OCI-LY3 (cell line): ENCODE measurements at regions not wholly inside any gene's neighbourhood (a gene's known extent, or its start where the extent isn't known, plus 50 kb on each side); places are given as distances from the start of the nearest gene placed in this dataset.

Experiments used
- H2AFZ ChIP-seq: fragments of 200-600, 300-600 bp; shearing (Covaris generic); 2 replicates; pipeline ENCODE4 v1.6.0; 2014; ENCODE audit warnings: antibody characterized with exemption, low read depth, low read length
- H3K27ac ChIP-seq: fragments of 200-600, 300-600 bp; sonication (generic); 2 replicates; pipeline ENCODE4 v1.5.1; 2014; ENCODE audit warnings: mild to moderate bottlenecking, low read length, moderate library complexity, mixed read lengths
- H3K27me3 ChIP-seq: fragments of 200-600, 300-600 bp; sonication (generic); 2 replicates; pipeline ENCODE4 v1.6.1; 2014; ENCODE audit warnings: low read depth, low read length, mixed read lengths
- H3K36me3 ChIP-seq: fragments of 200-600, 300-600 bp; sonication (generic); replicated peaks from 2 replicates; pipeline ENCODE3; 2014; ENCODE audit warnings: low read depth, low read length, mixed read lengths
- H3K4me1 ChIP-seq: fragments of 300-600, 200-600 bp; sonication (generic); 2 replicates; pipeline ENCODE4 v1.6.1; 2014; ENCODE audit warnings: low read length, mixed read lengths
- H3K4me2 ChIP-seq: fragments of 200-600, 300-600 bp; sonication (generic); 2 replicates; pipeline ENCODE4 v1.6.1; 2014; ENCODE audit warnings: low read length, mixed read lengths
- H3K4me3 ChIP-seq: fragments of 300-600, 200-600 bp; sonication (generic); 2 replicates; pipeline ENCODE4 v1.5.1; 2014; ENCODE audit warnings: antibody characterized with exemption, mild to moderate bottlenecking, low read length, moderate library complexity
- H3K79me2 ChIP-seq: fragments of 300-600, 200-600 bp; shearing (Covaris generic); 2 replicates; pipeline ENCODE4 v1.6.1; 2014; ENCODE audit warnings: mild to moderate bottlenecking, low read length, mixed read lengths
- H3K9ac ChIP-seq: fragments of 300-600, 200-600 bp; shearing (Covaris generic); 2 replicates; pipeline ENCODE4 v1.6.0; 2014; ENCODE audit warnings: mild to moderate bottlenecking, low read length, moderate library complexity
- H3K9me3 ChIP-seq: fragments of 200-600, 300-600 bp; shearing (Covaris generic); 2 replicates; pipeline ENCODE4 v1.6.1; 2014; ENCODE audit warnings: low read length, mixed read lengths; ENCODE audit not compliant: insufficient read depth
- H4K20me1 ChIP-seq: fragments of 200-600, 300-600 bp; sonication (generic); 2 replicates; pipeline ENCODE4 v1.6.1; 2016; ENCODE audit warnings: low read length, mixed read lengths; ENCODE audit not compliant: insufficient read depth
- CTCF ChIP-seq: fragments of 200-600, 300-600 bp; sonication (generic); IDR thresholded peaks from 2 replicates; pipeline ENCODE4 v1.5.1; 2014; ENCODE audit warnings: antibody characterized with exemption, low read length, low read depth
- EZH2phosphoT487 ChIP-seq: fragments of 200-600 bp; shearing (Covaris generic); IDR thresholded peaks from 2 replicates; pipeline ENCODE4 v1.6.1; 2018; ENCODE audit warnings: antibody characterized with exemption, mixed run types, low read depth

- Histone ChIP-seq H3K9me3 (no peaks in the 10 kb centered on the region), H4K20me1 (no peaks in the 10 kb centered on the region), H3K4me1 (no peaks in the 10 kb centered on the region), H3K27me3 (no peaks in the 10 kb centered on the region), H3K79me2 (no peaks in the 10 kb centered on the region), H3K9ac (no peak overlapping the region), H3K4me3 (no peak overlapping the region), H2AFZ (no peak overlapping the region), H3K4me2 (no peak overlapping the region), H3K27ac (no peak overlapping the region), H3K36me3 (no peaks in the 10 kb centered on the region)
- TF ChIP-seq EZH2phosphoT487 (no peak), CTCF (no peak)
Measured at GRCh38 chr5:124065508-124065907, 553.5 kb downstream of the CSNK1G3 start.

- no peaks in the 10 kb centered on the region for H3K4me1 ChIP-seq
- no peaks in the 10 kb centered on the region for H3K36me3 ChIP-seq
- H3K4me2 ChIP-seq = no peak overlapping the region
- TF ChIP-seq EZH2phosphoT487 (no peak), CTCF (no peak)
- no peaks in the 10 kb centered on the region for H4K20me1 ChIP-seq
- no peak overlapping the region for H3K4me3 ChIP-seq
- no peak overlapping the region for H3K27ac ChIP-seq
- H3K27me3 ChIP-seq = no peaks in the 10 kb centered on the region
- no peak overlapping the region for H2AFZ ChIP-seq
- no peaks in the 10 kb centered on the region for H3K79me2 ChIP-seq
- no peaks in the 10 kb centered on the region for H3K9me3 ChIP-seq
- no peak overlapping the region for H3K9ac ChIP-seq
Measured at GRCh38 chr5:124064956-124065355, 553.0 kb downstream of the CSNK1G3 start.

- Histone ChIP-seq H3K9me3 (no peaks in the 10 kb centered on the region), H3K9ac (no peak overlapping the region), H3K27ac (no peak overlapping the region), H3K4me2 (no peak overlapping the region), H3K36me3 (no peaks in the 10 kb centered on the region), H3K4me3 (no peak overlapping the region), H4K20me1 (no peaks in the 10 kb centered on the region), H3K27me3 (no peaks in the 10 kb centered on the region), H3K79me2 (no peaks in the 10 kb centered on the region), H2AFZ (no peak overlapping the region), H3K4me1 (peaks cover 23% of the 10 kb centered on the region)
- TF ChIP-seq EZH2phosphoT487 (no peak), CTCF (no peak)
Measured at GRCh38 chr5:124061663-124062062, 549.7 kb downstream of the CSNK1G3 start.

GRCh38 chr5:124061068-124061430 lies 549.1 kb downstream of the CSNK1G3 start:
- no peaks in the 10 kb centered on the region for H3K9me3 ChIP-seq
- H3K79me2 ChIP-seq = no peaks in the 10 kb centered on the region
- H3K27ac ChIP-seq = no peak overlapping the region
- H3K4me2 ChIP-seq = no peak overlapping the region
- no peaks in the 10 kb centered on the region for H4K20me1 ChIP-seq
- peaks cover 29% of the 10 kb centered on the region for H3K4me1 ChIP-seq
- TF ChIP-seq CTCF (no peak), EZH2phosphoT487 (no peak)
- H3K9ac ChIP-seq = no peak overlapping the region
- no peaks in the 10 kb centered on the region for H3K36me3 ChIP-seq
- H3K4me3 ChIP-seq = no peak overlapping the region
- H3K27me3 ChIP-seq = no peaks in the 10 kb centered on the region
- no peak overlapping the region for H2AFZ ChIP-seq
